NOMO-1 treated with DMSO at 0.1 percent for 48 hours (cell line): ENCODE measurements at regions not wholly inside any gene's neighbourhood (a gene's known extent, or its start where the extent isn't known, plus 50 kb on each side); places are given as distances from the start of the nearest gene placed in this dataset.

ENCODE experiments used
- DNase-seq: peaks from one replicate; lab custom pipeline; 2025; ENCODE audit not compliant: unreplicated experiment; lab: John Stamatoyannopoulos, UW

GRCh38 chr15:87209891-87210689, 1046.4 kb downstream of the NTRK3 start:
- DNase-seq = no peak

DNA sequence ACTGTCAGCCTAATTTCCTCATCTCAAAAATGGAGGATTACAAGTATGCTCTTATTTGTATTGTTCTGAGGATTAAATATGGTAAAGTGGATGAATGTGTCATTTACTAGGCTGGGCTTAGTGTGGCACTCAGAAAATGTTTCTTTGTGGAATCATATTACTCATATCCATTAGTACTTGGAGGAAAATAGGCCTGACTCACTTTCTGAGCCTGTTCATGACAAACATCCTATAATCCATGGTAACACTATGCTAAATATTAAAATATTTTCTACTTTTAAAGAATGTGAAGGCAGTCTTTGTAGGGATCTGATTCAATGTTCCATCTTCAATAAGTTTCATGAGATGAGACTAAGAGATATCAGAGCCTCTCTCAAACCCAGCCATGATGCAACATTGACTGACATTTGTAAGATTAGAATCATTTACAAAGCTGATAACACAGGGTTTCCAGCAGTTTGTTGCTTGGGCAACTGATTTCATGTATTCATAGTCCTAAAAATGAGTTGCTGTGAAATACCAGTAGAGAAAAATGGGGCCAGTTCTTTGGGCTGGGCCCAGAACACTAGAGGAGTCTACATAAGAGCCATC, 1048.5 kb downstream of the NTRK3 start:
- no peak for DNase-seq

DNA sequence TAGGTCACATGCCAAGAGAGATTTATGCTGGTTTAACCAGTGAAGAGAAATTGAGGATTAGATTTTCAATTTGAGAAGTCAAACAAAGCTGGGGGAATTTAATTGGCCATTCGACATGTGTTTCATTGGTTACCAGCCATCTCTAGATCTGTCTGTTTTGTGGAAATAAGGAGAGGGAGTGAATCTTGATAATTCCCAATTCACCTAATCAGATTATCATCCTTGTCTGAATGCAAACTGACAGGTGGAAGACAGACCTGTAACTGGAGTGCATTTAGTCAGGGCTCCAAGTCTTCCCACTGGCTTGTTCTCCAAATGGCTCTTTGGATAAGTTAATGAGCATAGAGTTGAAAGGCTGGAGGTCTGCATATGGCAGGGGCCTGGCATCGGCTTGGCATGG, 1049.3 kb downstream of the NTRK3 start:
- no peak for DNase-seq

GRCh38 chr15:87201986-87202385, 1054.6 kb downstream of the NTRK3 start:
- no peak for DNase-seq

DNA sequence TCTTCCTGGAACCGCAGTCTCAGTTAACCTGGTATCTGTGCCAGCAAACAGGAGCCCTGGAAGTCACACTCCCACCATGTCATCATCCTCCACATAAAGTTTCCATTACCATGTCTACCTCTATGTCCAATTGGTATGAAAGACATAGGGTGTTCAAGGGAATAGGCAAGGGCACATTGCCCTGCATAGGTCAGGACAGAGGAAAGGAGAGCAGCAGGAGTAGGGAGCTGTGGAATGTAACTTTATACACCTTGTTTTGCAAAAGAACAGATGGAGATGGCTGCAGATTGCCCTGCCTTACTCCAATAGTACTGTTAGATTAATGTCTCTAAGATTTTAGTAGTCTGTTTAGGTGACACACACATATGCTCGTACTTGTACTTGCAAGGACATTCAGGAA, 1056.4 kb downstream of the NTRK3 start:
- DNase-seq = no peak

GRCh38 chr15:87197981-87198380, 1058.6 kb downstream of the NTRK3 start:
- no peak for DNase-seq

- DNase-seq = no peak
These were observed 1060.0 kb downstream of the NTRK3 start for GRCh38 chr15:87196498-87196897.

DNA sequence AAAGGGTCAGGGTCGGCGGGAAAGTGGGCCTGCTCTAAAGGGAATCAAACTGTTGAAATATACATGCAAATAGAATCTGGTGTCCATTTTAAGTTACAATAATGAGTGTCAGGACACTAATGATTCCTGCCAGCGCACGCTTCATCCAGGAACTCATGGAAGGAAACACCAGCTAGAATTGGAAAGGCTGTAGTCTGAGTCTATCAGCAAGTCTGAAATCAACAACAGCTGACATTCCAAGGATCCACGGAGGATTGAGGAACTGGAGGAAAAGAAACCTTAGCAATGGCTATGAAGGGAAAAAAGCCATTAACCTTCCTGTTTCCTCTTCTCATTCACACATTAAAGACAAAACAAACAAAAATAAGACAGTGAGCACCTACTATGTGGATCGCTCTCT, 1063.1 kb downstream of the NTRK3 start:
- DNase-seq = no peak

DNA sequence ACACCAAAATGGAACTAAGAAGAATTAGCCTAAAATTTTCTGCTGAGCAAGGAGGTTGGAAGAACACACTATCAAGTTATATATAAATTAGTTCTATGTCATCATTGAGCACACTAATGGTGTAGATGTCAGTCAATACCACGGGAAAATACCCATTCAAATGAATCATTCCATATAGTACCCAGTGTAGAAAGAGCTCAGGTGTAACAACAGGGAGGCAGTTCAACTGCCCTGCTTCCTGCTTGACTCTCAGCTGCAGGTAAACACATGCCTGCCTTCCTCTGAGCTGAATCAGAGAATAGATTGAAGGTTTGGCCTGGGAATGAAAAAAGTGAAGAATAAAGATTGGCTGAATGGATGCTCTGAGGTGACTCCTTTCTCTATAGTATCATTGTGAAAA, 1088.0 kb downstream of the AGBL1 start:
- DNase-seq = no peak

GRCh38 chr15:87167055-87167454, 1087.4 kb downstream of the AGBL1 start:
- DNase-seq = no peak

- no peak for DNase-seq
These were observed 1076.1 kb downstream of the AGBL1 start for GRCh38 chr15:87155771-87156170.

- no peak for DNase-seq
These were observed 1075.1 kb downstream of the AGBL1 start for GRCh38 chr15:87154761-87155160.

DNA sequence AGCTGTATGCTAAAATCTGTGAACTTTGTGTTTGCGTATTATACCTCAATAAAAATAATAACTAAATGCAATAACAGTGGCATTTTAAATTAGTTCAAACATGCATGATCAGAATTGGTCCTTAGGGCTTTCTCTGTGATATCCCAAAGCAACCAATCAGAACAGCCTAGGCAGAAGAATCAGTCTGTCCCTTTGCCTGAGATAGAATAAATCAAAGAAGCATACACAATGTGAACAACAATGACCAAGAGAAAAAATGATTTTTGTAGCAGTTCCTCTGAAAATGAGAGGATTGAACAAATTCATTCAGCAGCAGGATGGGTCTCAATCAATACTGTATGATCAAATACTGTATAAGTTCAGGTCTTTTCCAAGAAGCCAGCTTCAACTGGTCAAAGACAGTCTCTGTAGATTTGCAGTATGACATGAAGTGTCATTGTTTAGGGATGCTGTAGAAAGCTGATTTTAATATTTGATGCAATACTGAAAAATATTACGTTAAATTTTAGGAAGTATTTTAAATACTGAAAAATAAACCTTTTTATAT, 1071.6 kb downstream of the AGBL1 start:
- DNase-seq = no peak

DNA sequence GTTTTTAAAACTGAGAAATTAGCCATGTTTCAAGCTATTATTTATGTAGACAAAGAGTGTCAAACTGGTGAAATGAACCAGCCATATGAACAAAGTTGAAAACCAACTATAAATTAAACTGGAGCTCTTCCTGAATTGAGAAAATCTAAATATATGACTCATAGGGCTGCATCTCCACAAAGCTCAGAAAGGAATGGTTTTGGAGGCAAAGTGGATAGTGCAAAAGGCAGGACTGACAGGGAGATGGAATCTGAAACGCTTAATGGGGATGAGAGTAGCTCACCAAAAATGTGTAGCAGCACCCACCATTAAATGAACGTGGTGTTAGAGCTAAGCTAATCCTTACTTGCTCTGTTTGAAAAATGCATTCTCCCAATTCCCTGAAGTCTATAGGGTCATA, 1066.0 kb downstream of the AGBL1 start:
- no peak for DNase-seq

DNA sequence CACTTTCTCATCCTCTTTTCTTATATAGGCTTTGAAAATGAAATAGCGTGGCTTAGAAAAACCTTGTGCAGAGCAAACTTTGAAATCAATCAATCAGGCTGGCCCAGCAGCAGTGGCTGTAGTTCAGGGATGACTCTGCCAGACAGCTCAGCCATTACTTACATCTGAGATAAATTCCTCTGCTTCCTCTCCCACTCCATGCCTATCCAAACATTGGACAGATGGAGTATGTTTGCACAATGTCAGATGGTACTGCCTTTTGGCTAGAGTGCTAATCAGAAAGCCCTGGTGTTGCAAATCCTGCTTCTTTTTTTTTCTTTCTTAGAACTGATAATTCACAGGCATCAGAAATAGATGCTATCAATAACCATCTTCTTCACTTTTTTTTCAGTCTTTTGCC, 1065.1 kb downstream of the AGBL1 start:
- no peak for DNase-seq

GRCh38 chr15:87142096-87142495, 1062.4 kb downstream of the AGBL1 start:
- DNase-seq = no peak

- no peak for DNase-seq
These were observed 1055.4 kb downstream of the AGBL1 start for GRCh38 chr15:87135109-87135508.

GRCh38 chr15:87133704-87134103, 1054.0 kb downstream of the AGBL1 start:
- DNase-seq = no peak

DNA sequence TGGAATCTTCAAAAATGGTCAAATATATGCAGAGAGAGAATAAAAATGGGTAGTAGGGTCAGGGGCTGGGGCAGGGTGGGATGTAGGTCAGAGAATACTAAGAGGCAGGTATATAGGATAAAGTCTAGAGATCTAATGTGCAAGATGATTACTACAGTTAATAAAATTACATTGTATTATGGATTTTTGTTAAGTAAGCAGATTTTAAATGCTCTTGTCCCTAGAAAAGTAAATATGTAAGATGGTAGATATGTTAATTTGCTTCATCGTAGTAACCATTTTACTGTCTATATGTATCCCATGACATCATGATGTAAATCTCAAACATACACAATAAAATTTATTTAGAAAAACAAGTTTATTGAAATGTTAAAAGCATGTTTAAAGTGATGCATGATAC, 1051.4 kb downstream of the AGBL1 start:
- DNase-seq = no peak

DNA sequence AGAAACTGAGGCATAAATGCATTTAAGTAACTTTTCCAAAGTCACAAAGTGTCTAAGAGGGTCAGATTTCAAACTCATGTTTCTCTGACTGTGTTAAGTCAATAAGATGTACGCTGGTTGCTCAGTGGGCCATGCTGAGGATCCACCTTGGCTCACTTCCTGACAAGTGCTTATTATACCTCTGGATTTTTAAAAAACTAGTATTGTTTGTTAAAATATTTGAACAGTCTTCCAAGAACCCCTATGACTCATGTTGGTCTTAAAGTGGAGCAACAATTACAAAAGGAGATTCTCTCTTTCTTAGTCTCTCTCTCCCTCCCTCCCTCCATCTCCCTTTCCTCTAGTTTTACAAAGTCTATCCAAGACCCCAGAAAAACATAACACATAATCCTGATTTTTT, 1050.2 kb downstream of the AGBL1 start:
- no peak for DNase-seq

DNA sequence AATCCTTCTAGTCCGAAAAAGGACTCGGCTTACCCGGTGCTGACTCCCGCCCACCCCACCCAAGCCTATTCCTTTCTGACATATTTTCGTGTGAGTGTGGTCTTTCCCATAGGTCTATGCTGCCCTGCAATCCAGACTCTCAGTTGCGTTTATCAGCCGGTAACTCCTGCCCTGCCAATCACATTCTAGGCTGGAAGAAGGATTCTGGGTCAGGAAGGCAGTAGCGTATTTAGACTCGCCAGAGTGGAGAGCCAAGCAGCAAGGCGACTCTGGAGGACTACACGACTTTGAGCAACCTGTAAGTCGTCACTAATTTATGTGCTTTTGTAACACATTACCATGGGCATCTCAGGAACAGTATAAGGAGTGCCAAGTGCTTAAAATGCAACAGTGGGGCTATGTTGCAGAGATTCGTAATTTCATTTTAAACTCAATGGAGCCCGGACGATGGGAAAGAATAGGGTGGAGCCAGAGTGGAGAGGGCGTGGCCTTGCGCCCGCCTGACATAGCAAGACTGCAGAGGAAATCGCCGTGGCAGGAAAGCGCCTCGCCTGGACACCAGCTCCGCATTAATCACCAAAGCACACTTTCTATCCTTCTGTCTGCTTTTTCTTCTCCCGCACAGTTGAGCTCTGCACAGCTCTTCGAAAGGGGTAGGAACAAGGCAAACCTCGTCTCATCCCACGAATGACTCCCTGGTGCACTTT, 1044.2 kb downstream of the AGBL1 start:
- no peak for DNase-seq

- no peak for DNase-seq
These were observed 1041.7 kb downstream of the AGBL1 start for GRCh38 chr15:87121336-87121735.
